Keratinocyte (primary cell): ENCODE measurements at regions not wholly inside any gene's neighbourhood (a gene's known extent, or its start where the extent isn't known, plus 50 kb on each side); places are given as distances from the start of the nearest gene placed in this dataset.

Source experiments
- DNase-seq: peaks from one replicate; pipeline ENCODE4 v3.0.0-alpha.2; 2011; ENCODE audit warnings: low read depth, missing footprints, low spot score
- FAIRE-seq: peaks from 2 replicates; lab custom pipeline; 2011; peaks lifted over from hg19 to GRCh38; lab: Jason Lieb, UNC
- H2AFZ ChIP-seq: 2 replicates; pipeline ENCODE4 v1.6.0; 2012; ENCODE audit warnings: low read length, control low read depth, inconsistent platforms; ENCODE audit not compliant: control insufficient read depth
- H3K27ac ChIP-seq: 2 replicates; pipeline ENCODE4 v1.5.1; 2011; ENCODE audit warnings: low read length; ENCODE audit not compliant: control insufficient read depth, insufficient read depth
- H3K27me3 ChIP-seq: 3 replicates; pipeline ENCODE4 v1.6.0; 2011; ENCODE audit warnings: low read length; ENCODE audit not compliant: control insufficient read depth, insufficient read depth; ENCODE audit errors: extremely low read depth
- H3K36me3 ChIP-seq, 2 experiments: 2 replicates in 1 of 2; 3 replicates in 1 of 2; pipeline ENCODE4 v1.5.1; 2011; ENCODE audit warnings: low read length in 2 of 2, mild to moderate bottlenecking in 1 of 2; ENCODE audit not compliant: control insufficient read depth in 2 of 2, insufficient read depth in 2 of 2; ENCODE audit errors: extremely low read depth in 1 of 2
- H3K4me1 ChIP-seq: 3 replicates; pipeline ENCODE4 v1.5.1; 2011; ENCODE audit warnings: low read length; ENCODE audit not compliant: control insufficient read depth, insufficient read depth; ENCODE audit errors: extremely low read depth
- H3K4me2 ChIP-seq: 3 replicates; pipeline ENCODE4 v1.6.0; 2011; ENCODE audit warnings: low read depth, low read length; ENCODE audit not compliant: control insufficient read depth, insufficient read depth; ENCODE audit errors: extremely low read depth
- H3K4me3 ChIP-seq, 3 experiments: fragments of 200-600 bp in 1 of 3; sonication (generic) in 1 of 3; 2 replicates in 2 of 3; 3 replicates in 1 of 3; pipeline ENCODE4 v1.5.1; 2011 to 2016; ENCODE audit warnings: low read length in 3 of 3, mild to moderate bottlenecking in 3 of 3, control low read depth in 2 of 3, inconsistent platforms in 1 of 3, low read depth in 1 of 3, mixed read lengths in 1 of 3, mixed run types in 1 of 3, moderate library complexity in 1 of 3; ENCODE audit not compliant: control insufficient read depth in 2 of 3, insufficient read depth in 2 of 3; ENCODE audit errors: extremely low read depth in 1 of 3
- H3K79me2 ChIP-seq: 2 replicates; pipeline ENCODE4 v1.6.0; 2012; ENCODE audit warnings: low read length; ENCODE audit not compliant: control insufficient read depth, insufficient read depth
- H3K9ac ChIP-seq: 3 replicates; pipeline ENCODE4 v1.6.0; 2011; ENCODE audit warnings: low read length; ENCODE audit not compliant: control insufficient read depth, insufficient read depth; ENCODE audit errors: extremely low read depth
- H3K9me1 ChIP-seq: 3 replicates; pipeline ENCODE4 v1.6.0; 2011; ENCODE audit warnings: low read length; ENCODE audit not compliant: control insufficient read depth, insufficient read depth; ENCODE audit errors: extremely low read depth
- H3K9me3 ChIP-seq: 2 replicates; pipeline ENCODE4 v1.5.1; 2012; ENCODE audit warnings: low read depth, low read length; ENCODE audit not compliant: control insufficient read depth
- H4K20me1 ChIP-seq: 3 replicates; pipeline ENCODE4 v1.6.0; 2011; ENCODE audit warnings: low read length; ENCODE audit not compliant: control insufficient read depth, insufficient read depth; ENCODE audit errors: extremely low read depth
- CTCF ChIP-seq, 3 experiments: IDR thresholded peaks in 1 of 3; conservative IDR thresholded peaks in 1 of 3; optimal IDR thresholded peaks in 1 of 3; 2 replicates in 2 of 3; 3 replicates in 1 of 3; pipeline versions ENCODE3 to v1.5.1; 2011; ENCODE audit warnings: low read length in 3 of 3, mild to moderate bottlenecking in 3 of 3, moderate library complexity in 2 of 3, control low read depth in 1 of 3, inconsistent platforms in 1 of 3; ENCODE audit not compliant: insufficient read depth in 2 of 3; ENCODE audit errors: extremely low read depth in 1 of 3
- EZH2 ChIP-seq: IDR thresholded peaks from one replicate; pipeline ENCODE4 v1.6.1; 2012; ENCODE audit warnings: inconsistent platforms, mild to moderate bottlenecking, low read length, moderate library complexity
- dilution Hi-C: fragments of 300-500 bp; cut with MboI; formaldehyde crosslinking; loops from one replicate; pipeline ENCODE4 v1.7.0; 2020; ENCODE audit warnings: low sequenced_read_pairs; ENCODE audit not compliant: extremely low pct_ligation_motif_present

GRCh38 chr7:69109879-69110278 is 488.4 kb upstream of the AUTS2 start:
- FAIRE-seq, result no peak
- no peaks in the 10 kb centered on the region for H3K36me3 ChIP-seq

GRCh38 chr7:69110450-69111050 is 487.7 kb upstream of the AUTS2 start:
- no peaks in the 10 kb centered on the region for H3K27me3 ChIP-seq
- no peak overlapping the region for H2AFZ ChIP-seq
- no peak overlapping the region for H3K9ac ChIP-seq
- H4K20me1 ChIP-seq, result no peaks in the 10 kb centered on the region
- H3K4me1 ChIP-seq, result peaks cover 9% of the 10 kb centered on the region
- no peaks in the 10 kb centered on the region for H3K9me3 ChIP-seq
- H3K9me1 ChIP-seq, result no peaks in the 10 kb centered on the region
- DNase-seq, result no peak
- TF ChIP-seq CTCF (optimal IDR thresholded peaks at IDR 0.05 in 1 of 3, IDR thresholded peaks at IDR 0.05 in 1 of 3, conservative IDR thresholded peaks at IDR 0.05 in 1 of 3; ENCODE audit: extremely low read depth in 1 of 3, insufficient read depth in 2 of 3, low read length in 3 of 3), result no peak
- TF ChIP-seq EZH2, result no peak
- H3K4me2 ChIP-seq, result no peak overlapping the region
- no peak for FAIRE-seq
- H3K36me3 ChIP-seq, result no peaks in the 10 kb centered on the region
- no peak overlapping the region for H3K27ac ChIP-seq
- dilution Hi-C loops, result no loop called here
- H3K4me3 ChIP-seq, result no peak overlapping the region
- H3K79me2 ChIP-seq, result no peaks in the 10 kb centered on the region

More at GRCh38 chr7:69109879-69110278, 488.4 kb upstream of the AUTS2 start:
- no peak overlapping the region for H2AFZ ChIP-seq
- no peak overlapping the region for H3K4me2 ChIP-seq
- dilution Hi-C loops, result no loop called here
- no peaks in the 10 kb centered on the region for H3K9me1 ChIP-seq
- no peak overlapping the region for H3K4me3 ChIP-seq
- no peaks in the 10 kb centered on the region for H3K9me3 ChIP-seq
- no peaks in the 10 kb centered on the region for H3K27me3 ChIP-seq
- H3K9ac ChIP-seq, result no peak overlapping the region
- TF ChIP-seq CTCF (optimal IDR thresholded peaks at IDR 0.05 in 1 of 3, IDR thresholded peaks at IDR 0.05 in 1 of 3, conservative IDR thresholded peaks at IDR 0.05 in 1 of 3; ENCODE audit: extremely low read depth in 1 of 3, insufficient read depth in 2 of 3, low read length in 3 of 3), result no peak
- no peak overlapping the region for H3K27ac ChIP-seq
- H3K79me2 ChIP-seq, result no peaks in the 10 kb centered on the region
- H3K4me1 ChIP-seq, result peaks cover 15% of the 10 kb centered on the region
- DNase-seq, result no peak
- H4K20me1 ChIP-seq, result no peaks in the 10 kb centered on the region
